Uterus (tissue), 2 donors: ENCODE measurements at regions not wholly inside any gene's neighbourhood (a gene's known extent, or its start where the extent isn't known, plus 50 kb on each side); places are given as distances from the start of the nearest gene placed in this dataset.

Experiments
- CTCF ChIP-seq, 4 experiments: fragments of 200-600 bp in 2 of 4; fragments of 450-650 bp in 2 of 4; sonication (generic) in 2 of 4; IDR thresholded peaks; one replicate each; pipeline ENCODE4 v1.5.1; 2016 to 2019; ENCODE audit warnings: antibody characterized with exemption in 4 of 4, mild to moderate bottlenecking in 2 of 4, moderate library complexity in 1 of 4
- POLR2A ChIP-seq, 2 donors: fragments of 450-650 bp; IDR thresholded peaks; one replicate each; pipeline ENCODE4 v1.6.1; 2016; ENCODE audit warnings: antibody characterized with exemption in 2 of 2, mild to moderate bottlenecking in 1 of 2, moderate library complexity in 1 of 2

GRCh38 chr20:30892541-30893345 is 364.7 kb upstream of the DEFB115 start:
- no peak for TF ChIP-seq CTCF (IDR thresholded peaks at IDR 0.05)
- no peak for TF ChIP-seq POLR2A (IDR thresholded peaks at IDR 0.05)
